ENCODE measurements at regions not wholly inside any gene's neighbourhood (a gene's known extent, or its start where the extent isn't known, plus 50 kb on each side); places are given as distances from the start of the nearest gene placed in this dataset.
A peak's percentile ranks its signal among the peaks of the same experiment; 100 is the strongest.
"Not testable (repeated sequence)": the region's sequence is repeated elsewhere in the genome, so short reads cannot be mapped to it uniquely, and the experiment has no call there.

- H3K27me3 ChIP-seq (ENCODE audit: insufficient read depth, low read depth, severe bottlenecking) = no peaks in the 10 kb centered on the region
- no peaks in the 10 kb centered on the region for H3K36me3 ChIP-seq
- TF ChIP-seq, protein P1, sequence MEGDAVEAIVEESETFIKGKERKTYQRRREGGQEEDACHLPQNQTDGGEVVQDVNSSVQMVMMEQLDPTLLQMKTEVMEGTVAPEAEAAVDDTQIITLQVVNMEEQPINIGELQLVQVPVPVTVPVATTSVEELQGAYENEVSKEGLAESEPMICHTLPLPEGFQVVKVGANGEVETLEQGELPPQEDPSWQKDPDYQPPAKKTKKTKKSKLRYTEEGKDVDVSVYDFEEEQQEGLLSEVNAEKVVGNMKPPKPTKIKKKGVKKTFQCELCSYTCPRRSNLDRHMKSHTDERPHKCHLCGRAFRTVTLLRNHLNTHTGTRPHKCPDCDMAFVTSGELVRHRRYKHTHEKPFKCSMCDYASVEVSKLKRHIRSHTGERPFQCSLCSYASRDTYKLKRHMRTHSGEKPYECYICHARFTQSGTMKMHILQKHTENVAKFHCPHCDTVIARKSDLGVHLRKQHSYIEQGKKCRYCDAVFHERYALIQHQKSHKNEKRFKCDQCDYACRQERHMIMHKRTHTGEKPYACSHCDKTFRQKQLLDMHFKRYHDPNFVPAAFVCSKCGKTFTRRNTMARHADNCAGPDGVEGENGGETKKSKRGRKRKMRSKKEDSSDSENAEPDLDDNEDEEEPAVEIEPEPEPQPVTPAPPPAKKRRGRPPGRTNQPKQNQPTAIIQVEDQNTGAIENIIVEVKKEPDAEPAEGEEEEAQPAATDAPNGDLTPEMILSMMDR (IDR thresholded peaks at IDR 0.05; ENCODE audit: low read depth, low read length) = no peak
- H3K4me3 ChIP-seq (ENCODE audit: low read depth, low read length) = no peak overlapping the region
- no peak for DNase-seq
- no peak overlapping the region for H3K27ac ChIP-seq
- no peaks in the 10 kb centered on the region for H3K9me3 ChIP-seq (ENCODE audit: severe bottlenecking)
These were observed 158.2 kb downstream of the C1D start for GRCh38 chr2:67904566-67904965.

DNA sequence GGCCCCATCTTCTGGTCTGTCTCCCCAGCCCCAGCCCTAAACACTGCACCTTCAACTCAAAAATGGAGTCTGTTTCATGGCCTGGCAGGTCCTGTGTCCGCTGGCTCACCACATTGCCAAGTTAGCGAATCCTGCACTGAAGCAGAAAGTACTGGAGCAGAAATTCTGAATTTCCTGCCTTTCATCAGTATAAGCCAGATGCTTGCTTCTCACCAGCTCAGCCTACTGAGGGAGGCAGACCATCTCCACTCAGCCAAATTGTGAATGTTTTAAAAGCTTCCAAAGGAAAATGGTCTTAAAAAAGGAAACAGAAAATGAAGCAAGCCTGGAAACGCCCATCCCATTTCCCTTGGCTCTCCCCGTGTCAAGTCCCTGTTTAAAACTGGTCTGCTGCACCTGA, 157.8 kb downstream of the C1D start:
- no peaks in the 10 kb centered on the region for H3K36me3 ChIP-seq
- TF ChIP-seq, protein P1 (IDR thresholded peaks at IDR 0.05; ENCODE audit: low read depth, low read length) = no peak
- DNase-seq = no peak
- no peaks in the 10 kb centered on the region for H3K9me3 ChIP-seq (ENCODE audit: severe bottlenecking)
- no peak overlapping the region for H3K27ac ChIP-seq
- no peak overlapping the region for H3K4me3 ChIP-seq (ENCODE audit: low read depth, low read length)
- no peaks in the 10 kb centered on the region for H3K27me3 ChIP-seq (ENCODE audit: insufficient read depth, low read depth, severe bottlenecking)

GRCh38 chr2:67906547-67906946, 156.3 kb downstream of the C1D start:
- H3K4me3 ChIP-seq (ENCODE audit: low read depth, low read length); H3K9me3 ChIP-seq (ENCODE audit: severe bottlenecking); H3K27ac ChIP-seq; DNase-seq; H3K27me3 ChIP-seq (ENCODE audit: insufficient read depth, low read depth, severe bottlenecking); H3K36me3 ChIP-seq: not testable (repeated sequence)

DNA sequence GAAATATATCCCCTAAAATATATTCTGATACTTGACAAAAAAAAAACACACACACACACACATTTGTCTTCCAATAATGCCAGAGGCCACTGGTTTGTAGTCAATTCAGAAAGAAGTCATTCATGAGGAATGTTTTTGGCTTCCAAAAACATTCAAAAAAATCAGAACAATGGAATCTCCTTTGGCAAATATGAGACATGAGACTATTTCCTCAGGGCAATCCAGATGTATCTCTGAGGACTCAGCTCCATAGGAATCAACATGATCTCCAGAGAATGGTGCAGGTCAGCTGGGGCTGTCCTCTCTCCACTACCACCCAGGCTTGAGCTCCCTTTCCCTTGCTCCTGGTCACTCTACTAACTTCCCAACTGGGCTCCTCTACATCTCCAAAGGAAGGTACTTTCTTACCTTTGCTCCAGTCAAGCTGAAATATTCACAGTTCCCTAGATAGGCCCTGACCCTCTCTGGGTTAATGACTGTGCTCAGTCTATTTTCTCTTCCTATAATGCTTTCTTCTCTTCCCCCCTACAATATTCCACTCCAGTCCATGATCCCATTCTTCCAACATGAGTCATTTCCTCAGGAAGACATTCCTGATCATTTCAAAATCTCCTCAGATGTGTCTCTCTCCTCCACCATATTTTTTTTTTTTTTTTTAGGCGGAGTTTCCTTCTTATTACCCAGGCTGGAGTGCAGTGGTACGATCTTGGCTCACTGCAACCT, 145.3 kb downstream of the C1D start:
- Histone ChIP-seq H3K36me3 (no peaks in the 10 kb centered on the region), H3K27ac (no peak overlapping the region), H3K9me3 (ENCODE audit: severe bottlenecking) (peaks cover 3% of the 10 kb centered on the region), H3K4me3 (ENCODE audit: low read depth, low read length) (no peak overlapping the region), H3K27me3 (ENCODE audit: insufficient read depth, low read depth, severe bottlenecking) (peaks cover 3% of the 10 kb centered on the region)
- TF ChIP-seq, protein P1 (IDR thresholded peaks at IDR 0.05; ENCODE audit: low read depth, low read length) = no peak
- no peak for DNase-seq

DNA sequence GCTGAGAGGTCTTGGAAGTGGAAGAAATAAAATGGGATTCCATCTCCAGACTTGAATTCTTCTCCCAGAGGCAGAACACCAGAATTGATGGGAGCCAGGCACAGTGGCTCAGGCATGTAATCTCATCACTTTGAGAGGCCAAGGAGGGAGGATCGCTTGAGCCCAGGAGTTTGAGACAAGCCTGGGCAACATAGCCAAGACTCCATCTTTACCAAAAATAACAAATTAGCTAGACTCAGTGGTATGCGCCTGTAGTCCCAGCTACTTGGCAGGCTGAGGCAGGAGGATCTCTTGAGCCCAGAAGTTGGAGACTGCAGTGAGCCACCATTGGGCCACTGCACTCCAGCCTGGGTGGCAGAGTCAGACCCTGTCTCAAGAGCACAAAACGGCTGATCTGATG, 144.3 kb downstream of the C1D start:
- no peak overlapping the region for H3K27ac ChIP-seq
- no peaks in the 10 kb centered on the region for H3K36me3 ChIP-seq
- no peak for DNase-seq
- no peak overlapping the region for H3K4me3 ChIP-seq (ENCODE audit: low read depth, low read length)
- TF ChIP-seq, protein P1 (IDR thresholded peaks at IDR 0.05; ENCODE audit: low read depth, low read length) = no peak
- peaks cover 3% of the 10 kb centered on the region for H3K9me3 ChIP-seq (ENCODE audit: severe bottlenecking)
- H3K27me3 ChIP-seq (ENCODE audit: insufficient read depth, low read depth, severe bottlenecking) = peaks cover 3% of the 10 kb centered on the region

GRCh38 chr2:67919490-67919889, 143.3 kb downstream of the C1D start:
- Histone ChIP-seq H3K4me3 (ENCODE audit: low read depth, low read length) (no peak overlapping the region), H3K27me3 (ENCODE audit: insufficient read depth, low read depth, severe bottlenecking) (peaks cover 3% of the 10 kb centered on the region), H3K27ac (no peak overlapping the region), H3K9me3 (ENCODE audit: severe bottlenecking) (peaks cover 3% of the 10 kb centered on the region), H3K36me3 (no peaks in the 10 kb centered on the region)
- no peak for DNase-seq
- TF ChIP-seq, protein P1 (IDR thresholded peaks at IDR 0.05; ENCODE audit: low read depth, low read length) = 0 out of 2 replicates have a peak, but pooled peaks have one; percentile 16
